ENCODE measurements at regions not wholly inside any gene's neighbourhood (a gene's known extent, or its start where the extent isn't known, plus 50 kb on each side); places are given as distances from the start of the nearest gene placed in this dataset.
"Not testable (repeated sequence)": the region's sequence is repeated elsewhere in the genome, so short reads cannot be mapped to it uniquely, and the experiment has no call there.

GRCh38 chr5:148708854-148709253 lies 54.5 kb upstream of the HTR4 start:
- no peak for DNase-seq

GRCh38 chr5:148711961-148712360 lies 57.6 kb upstream of the HTR4 start:
- no peak for DNase-seq

- DNase-seq, result no peak
Observed at GRCh38 chr5:148713735-148714508, 59.6 kb upstream of the HTR4 start.

GRCh38 chr5:148716716-148717115 lies 62.4 kb upstream of the HTR4 start:
- DNase-seq, result no peak

GRCh38 chr5:148717668-148718067 lies 63.3 kb upstream of the HTR4 start:
- no peak for DNase-seq

- no peak for DNase-seq
Observed at GRCh38 chr5:148719605-148720004, 65.3 kb upstream of the HTR4 start.

GRCh38 chr5:148720257-148720656 lies 65.9 kb upstream of the HTR4 start:
- no peak for DNase-seq

- DNase-seq, result no peak
Observed at GRCh38 chr5:148723143-148723542, 68.8 kb upstream of the HTR4 start.

GRCh38 chr5:148725675-148726074 lies 71.3 kb upstream of the HTR4 start:
- no peak for DNase-seq

- DNase-seq, result no peak
Observed at GRCh38 chr5:148729182-148729581, 74.9 kb upstream of the HTR4 start.

GRCh38 chr5:148730270-148730669 lies 75.9 kb upstream of the HTR4 start:
- no peak for DNase-seq

- DNase-seq, result peak; percentile 78
Observed at GRCh38 chr5:148730942-148731898, 76.9 kb upstream of the HTR4 start.

GRCh38 chr5:148732692-148733091 lies 78.4 kb upstream of the HTR4 start:
- no peak for DNase-seq

- peak; percentile 66 for DNase-seq
Observed at GRCh38 chr5:148733601-148734438, 79.5 kb upstream of the HTR4 start.

GRCh38 chr5:148734518-148734917 lies 80.2 kb upstream of the HTR4 start:
- DNase-seq, result no peak

- DNase-seq, result no peak
Observed at GRCh38 chr5:148735301-148735835, 81.0 kb upstream of the HTR4 start.

GRCh38 chr5:148739023-148739422 lies 84.7 kb upstream of the HTR4 start:
- DNase-seq, result no peak

- DNase-seq, result no peak
Observed at GRCh38 chr5:148739524-148739923, 85.2 kb upstream of the HTR4 start.

GRCh38 chr5:148740079-148740858 lies 85.9 kb upstream of the HTR4 start:
- peak; percentile 10 for DNase-seq

- peak; percentile 55 for DNase-seq
Observed at GRCh38 chr5:148740966-148741742, 85.3 kb upstream of the ADRB2 start.

GRCh38 chr5:148741766-148742165 lies 84.6 kb upstream of the ADRB2 start:
- DNase-seq, result not testable (repeated sequence)
